ENCODE measurements at regions not wholly inside any gene's neighbourhood (a gene's known extent, or its start where the extent isn't known, plus 50 kb on each side); places are given as distances from the start of the nearest gene placed in this dataset.

- TF ChIP-seq CTCF (IDR thresholded peaks at IDR 0.05; ENCODE audit: extremely low read depth, insufficient read depth, missing control alignments) = no peak
- in situ Hi-C loops (cut with MboI; ENCODE audit: low pct_unique_long_range_greater_than_20kb, low sequenced_read_pairs, unreplicated experiment) = no loop called here
- no peak for DNase-seq (ENCODE audit: low spot score)
Observed at GRCh38 chr18:56510108-56510507, 128.3 kb downstream of the TXNL1 start.

DNA sequence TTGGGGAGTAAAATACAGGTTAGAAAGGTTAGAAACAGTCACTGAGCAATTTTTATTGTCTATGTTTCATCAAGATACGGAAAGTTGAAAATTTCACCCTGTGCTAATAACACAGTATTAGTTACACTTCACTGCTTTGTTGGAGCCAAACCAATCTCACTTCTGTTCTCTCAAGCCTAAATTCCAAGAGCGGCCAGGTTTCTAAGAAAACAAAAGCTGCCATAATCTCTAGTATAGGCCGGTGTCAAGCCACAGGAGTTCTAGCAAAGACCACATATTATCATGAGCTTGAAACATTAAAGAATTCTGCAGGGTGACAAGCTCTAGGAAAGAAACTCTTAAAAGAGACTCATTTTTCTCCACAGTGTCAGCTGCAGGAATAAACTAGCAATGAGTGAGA is 128.7 kb downstream of the TXNL1 start:
- no peak for DNase-seq (ENCODE audit: low spot score)
- no peak for TF ChIP-seq CTCF (IDR thresholded peaks at IDR 0.05; ENCODE audit: extremely low read depth, insufficient read depth, missing control alignments)

GRCh38 chr18:56508370-56509036 is 129.9 kb downstream of the TXNL1 start:
- in situ Hi-C loops (cut with MboI; ENCODE audit: low pct_unique_long_range_greater_than_20kb, low sequenced_read_pairs, unreplicated experiment) = no loop called here
- no peak for DNase-seq (ENCODE audit: low spot score)
- TF ChIP-seq CTCF (IDR thresholded peaks at IDR 0.05; ENCODE audit: extremely low read depth, insufficient read depth, missing control alignments) = no peak

More for the DNA sequence above, 128.7 kb downstream of the TXNL1 start:
- in situ Hi-C loops (cut with MboI; ENCODE audit: low pct_unique_long_range_greater_than_20kb, low sequenced_read_pairs, unreplicated experiment) = no loop called here

DNA sequence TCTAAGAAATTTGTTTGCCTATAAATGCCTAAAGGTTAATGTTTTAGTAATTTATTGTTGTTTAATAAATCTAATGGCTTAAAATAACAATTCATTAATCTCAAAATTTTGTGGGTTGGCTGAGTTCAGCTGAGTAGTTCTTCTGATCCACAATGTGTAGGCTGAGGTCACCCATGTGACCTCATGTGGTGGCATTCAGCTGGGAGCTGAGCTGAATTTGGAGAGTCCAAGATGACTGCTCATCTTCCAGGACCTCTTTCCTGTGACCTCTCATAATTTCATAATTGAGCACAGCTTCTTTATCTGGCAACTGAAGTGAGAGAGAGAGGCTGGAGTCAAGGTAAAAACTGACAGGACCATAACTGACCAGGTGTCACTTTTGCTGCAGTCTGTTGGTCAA is 132.4 kb downstream of the TXNL1 start:
- TF ChIP-seq CTCF (IDR thresholded peaks at IDR 0.05; ENCODE audit: extremely low read depth, insufficient read depth, missing control alignments) = no peak
- in situ Hi-C loops (cut with MboI; ENCODE audit: low pct_unique_long_range_greater_than_20kb, low sequenced_read_pairs, unreplicated experiment) = no loop called here
- no peak for DNase-seq (ENCODE audit: low spot score)

DNA sequence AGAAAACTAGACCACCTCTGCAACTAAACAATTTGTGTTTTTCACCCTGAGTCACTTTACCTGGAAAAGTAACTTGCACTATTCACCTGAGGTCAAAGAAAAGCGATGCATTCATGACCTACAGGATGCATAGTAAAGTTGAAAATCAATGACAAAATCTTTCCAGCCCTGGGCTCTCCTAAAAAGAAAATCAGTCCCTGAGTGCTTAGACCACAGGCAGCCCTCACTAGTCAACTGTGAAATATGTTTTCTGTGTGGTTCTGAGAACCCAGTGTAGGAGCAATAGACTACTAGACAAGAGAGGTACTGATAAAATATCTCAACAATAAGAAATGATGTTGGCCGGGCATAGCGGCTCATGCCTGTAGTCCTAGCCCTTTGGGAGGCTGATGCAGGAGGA is 133.1 kb downstream of the TXNL1 start:
- no peak for TF ChIP-seq CTCF (IDR thresholded peaks at IDR 0.05; ENCODE audit: extremely low read depth, insufficient read depth, missing control alignments)
- no peak for DNase-seq (ENCODE audit: low spot score)
- in situ Hi-C loops (cut with MboI; ENCODE audit: low pct_unique_long_range_greater_than_20kb, low sequenced_read_pairs, unreplicated experiment) = no loop called here

DNA sequence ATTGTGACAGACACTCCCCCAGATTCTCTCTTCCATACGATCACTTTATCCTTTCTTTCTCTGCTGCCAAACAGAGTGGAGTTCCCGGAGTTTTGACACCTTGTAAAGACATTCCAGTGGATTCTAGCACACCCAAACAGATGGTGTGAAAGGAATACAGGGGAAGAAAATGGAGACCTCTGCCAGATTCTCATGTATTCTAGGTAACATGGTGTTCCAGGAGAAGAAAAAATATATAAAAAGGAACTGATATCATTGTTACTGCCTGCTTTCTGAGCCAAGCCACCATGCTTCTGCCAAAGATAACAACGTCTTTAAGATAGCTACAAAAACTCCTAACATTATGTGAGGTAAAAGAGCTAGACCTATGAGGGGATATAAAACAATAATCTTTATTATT is 136.5 kb downstream of the TXNL1 start:
- TF ChIP-seq CTCF (IDR thresholded peaks at IDR 0.05; ENCODE audit: extremely low read depth, insufficient read depth, missing control alignments) = no peak
- no peak for DNase-seq (ENCODE audit: low spot score)
- in situ Hi-C loops (cut with MboI; ENCODE audit: low pct_unique_long_range_greater_than_20kb, low sequenced_read_pairs, unreplicated experiment) = no loop called here
